ENCODE measurements at regions not wholly inside any gene's neighbourhood (a gene's known extent, or its start where the extent isn't known, plus 50 kb on each side); places are given as distances from the start of the nearest gene placed in this dataset.
"Not testable (repeated sequence)": the region's sequence is repeated elsewhere in the genome, so short reads cannot be mapped to it uniquely, and the experiment has no call there.

GRCh38 chr1:206288453-206288852, 85.1 kb downstream of the SRGAP2 start:
- not testable (repeated sequence) for TF ChIP-seq REST (IDR thresholded peaks at IDR 0.05); POLR2A (IDR thresholded peaks at IDR 0.05; ENCODE audit: low read length); RFX5 (IDR thresholded peaks at IDR 0.05); ESRRA (IDR thresholded peaks at IDR 0.05; ENCODE audit: borderline replicate concordance, low read length); ZSCAN20 (CRISPR knock-in tag; IDR thresholded peaks at IDR 0.05); BCL3 (IDR thresholded peaks at IDR 0.05)
